ENCODE measurements at regions not wholly inside any gene's neighbourhood (a gene's known extent, or its start where the extent isn't known, plus 50 kb on each side); places are given as distances from the start of the nearest gene placed in this dataset.
A peak's percentile ranks its signal among the peaks of the same experiment; 100 is the strongest.

DNA sequence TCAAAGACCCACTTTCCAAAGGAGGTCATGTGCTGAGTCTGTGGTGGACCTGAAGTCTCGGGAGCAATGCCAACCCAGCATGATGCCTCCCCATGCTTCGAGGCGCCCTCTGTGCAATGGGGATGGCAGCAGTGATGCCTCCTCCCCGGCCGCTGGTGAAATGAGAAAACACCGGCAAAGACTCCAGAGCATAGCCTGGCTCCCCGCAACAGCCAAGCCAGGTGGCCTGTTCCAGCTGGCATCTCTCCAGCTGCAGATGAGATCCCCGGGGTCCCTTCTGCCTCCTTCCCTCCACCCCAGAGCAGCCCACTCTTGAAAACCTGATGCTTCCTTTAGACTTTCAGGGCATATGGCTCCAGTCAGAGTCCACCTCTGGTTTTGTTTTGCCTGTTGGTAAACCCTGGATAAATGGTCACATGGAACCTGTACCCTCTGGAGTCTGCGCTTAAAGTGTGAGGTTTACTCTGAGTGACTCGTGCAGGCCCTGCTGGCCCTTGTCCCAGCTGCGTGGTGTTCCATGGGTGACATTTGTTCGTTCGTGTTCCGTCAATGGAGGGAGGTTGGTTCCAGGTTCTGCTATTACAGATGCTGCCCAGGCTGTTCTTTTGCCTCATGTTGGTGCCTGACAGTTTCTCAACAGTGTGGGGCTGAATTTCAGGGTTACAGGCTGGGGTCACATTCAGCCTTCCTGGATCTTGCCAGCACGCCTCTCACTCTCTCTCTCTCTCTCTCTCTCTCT, 181.8 kb upstream of the CIBAR2 start:
- no peak for DNase-seq

DNA sequence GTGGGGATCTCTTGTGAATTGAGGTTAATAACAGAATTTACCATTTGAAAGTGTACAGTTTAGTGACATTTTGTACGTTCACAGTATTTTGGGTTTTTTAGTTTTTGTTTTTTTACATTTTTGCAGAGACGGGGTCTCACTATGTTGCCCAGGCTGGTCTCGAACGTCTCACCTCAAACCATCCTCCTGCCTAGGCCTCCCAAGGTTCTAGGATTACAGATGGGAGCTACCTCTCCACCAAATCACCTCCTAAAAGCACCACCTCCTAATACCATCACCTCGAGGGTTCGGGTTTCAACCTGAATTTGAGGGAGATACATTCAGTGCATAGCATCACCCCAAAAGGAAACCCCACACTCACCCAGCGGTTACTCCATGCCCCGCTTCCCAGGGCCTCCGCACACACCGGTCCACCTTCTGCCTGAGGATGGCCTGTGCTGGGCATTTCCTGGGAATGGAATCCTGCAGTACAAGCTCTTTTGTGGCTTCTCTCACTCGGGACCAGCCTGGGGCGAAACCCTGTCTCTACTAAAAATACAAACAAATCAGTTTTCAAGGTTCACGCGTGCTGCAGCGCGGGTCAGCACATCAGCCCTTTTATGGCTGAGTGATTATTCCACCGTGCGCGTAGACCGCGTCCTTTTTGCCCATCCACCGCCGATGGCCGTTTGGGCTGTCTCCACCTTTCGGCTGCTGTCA, 182.7 kb upstream of the CIBAR2 start:
- no peak for DNase-seq

DNA sequence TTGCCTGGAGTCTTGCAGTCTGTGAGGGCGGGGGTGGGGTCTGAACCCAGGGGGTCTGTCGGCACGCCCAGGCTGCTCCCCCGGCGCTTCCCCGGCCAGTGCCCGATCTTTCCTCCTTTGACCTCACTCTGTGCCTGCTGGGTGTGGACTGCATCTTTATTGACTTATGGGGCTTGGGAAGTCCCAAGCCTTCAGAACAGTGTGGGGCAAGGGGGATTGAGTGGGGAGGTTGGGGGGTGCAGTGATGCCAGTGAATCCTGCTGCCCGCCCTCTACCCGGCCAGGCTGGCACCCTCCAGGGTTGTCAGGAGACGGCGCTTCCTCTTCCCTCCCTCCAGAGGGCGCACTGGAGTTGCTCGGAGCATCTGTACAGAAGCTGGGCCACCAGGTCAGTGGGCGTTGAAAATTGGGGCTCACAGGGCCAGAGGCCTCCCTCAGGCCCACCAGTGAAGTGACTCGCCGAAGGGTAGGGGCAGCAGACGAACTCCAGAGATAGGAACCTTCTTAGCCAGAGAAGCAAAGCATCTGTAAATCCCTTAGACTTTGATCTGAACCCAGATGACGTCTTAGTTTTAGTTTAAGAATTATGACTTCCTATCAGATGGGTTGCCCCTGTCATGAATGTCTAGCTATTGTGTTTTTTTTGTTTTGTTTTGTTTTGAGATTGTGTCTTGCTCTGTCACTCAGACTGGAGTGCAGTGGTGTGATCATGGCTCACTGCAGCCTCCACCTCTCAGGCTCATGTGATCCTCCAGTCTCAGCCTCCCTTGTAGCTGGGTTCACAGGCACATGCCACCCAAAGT, 184.8 kb upstream of the CIBAR2 start:
- DNase-seq: peak; percentile 22

DNA sequence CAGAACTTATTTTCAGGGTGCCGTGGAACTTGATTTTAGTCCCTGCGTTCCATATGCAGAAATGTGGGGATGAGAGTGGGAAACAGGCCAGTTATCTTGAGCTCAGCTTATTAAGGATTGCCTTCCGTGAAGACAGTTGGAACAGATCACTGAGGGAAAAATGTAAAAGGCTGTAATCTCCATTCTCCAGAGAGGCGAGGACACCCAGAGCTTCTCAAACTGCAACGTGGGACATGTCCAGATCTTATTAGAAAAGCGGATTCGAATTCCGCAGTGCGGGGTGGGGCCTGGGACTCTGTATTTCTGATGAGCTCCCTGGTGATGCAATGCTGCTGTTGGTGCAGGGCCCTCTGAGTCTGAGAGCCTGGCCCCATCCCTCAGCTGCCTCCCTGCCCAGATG, 185.6 kb upstream of the CIBAR2 start:
- no peak for DNase-seq

DNA sequence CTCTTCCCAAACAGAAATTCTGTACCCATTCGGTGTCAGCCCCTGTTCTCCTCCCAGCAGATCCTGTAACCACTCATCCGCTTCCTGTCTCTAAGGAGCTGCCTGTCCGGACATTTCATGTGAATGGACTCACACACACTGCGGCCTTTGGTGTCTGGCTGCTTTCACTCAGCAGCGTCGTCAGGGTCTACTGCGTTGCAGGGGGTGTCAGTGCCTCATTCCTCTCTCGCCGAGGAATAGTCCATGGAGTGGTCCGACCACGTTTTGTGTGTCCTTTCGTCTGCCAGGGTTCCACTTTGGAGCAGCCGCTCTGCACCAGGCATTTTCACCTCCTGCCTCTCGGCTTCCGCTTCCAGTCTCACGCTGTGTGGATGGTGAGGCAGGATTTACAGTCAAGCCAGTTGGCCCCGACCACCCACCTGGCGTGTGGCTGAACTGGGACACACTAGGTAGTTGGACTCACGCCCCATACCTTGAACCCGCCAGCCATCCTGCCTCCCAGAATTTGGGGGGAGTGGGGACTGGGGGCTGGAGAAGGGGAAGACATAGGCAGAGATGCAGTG, 188.2 kb upstream of the CIBAR2 start:
- no peak for DNase-seq

DNA sequence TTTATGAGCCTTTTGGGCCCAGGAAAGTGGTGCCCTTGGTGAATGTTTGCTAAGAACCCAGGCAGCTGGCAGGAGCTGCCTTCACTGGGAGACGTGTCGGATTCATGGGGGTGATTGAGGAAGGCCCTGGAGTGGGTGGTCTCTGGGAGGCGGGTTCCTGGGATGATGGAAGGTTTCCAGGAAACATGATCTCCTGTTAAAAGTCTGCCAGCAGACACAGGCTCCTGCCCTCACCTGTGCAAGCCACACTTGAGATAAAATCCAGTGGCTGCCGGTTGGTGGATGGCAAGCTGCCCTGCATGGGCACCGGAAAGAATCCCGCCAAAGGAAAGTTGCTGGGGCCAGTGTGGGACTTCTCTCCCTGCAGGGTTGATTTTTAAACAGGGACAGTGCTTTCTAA, 189.0 kb upstream of the CIBAR2 start:
- no peak for DNase-seq

DNA sequence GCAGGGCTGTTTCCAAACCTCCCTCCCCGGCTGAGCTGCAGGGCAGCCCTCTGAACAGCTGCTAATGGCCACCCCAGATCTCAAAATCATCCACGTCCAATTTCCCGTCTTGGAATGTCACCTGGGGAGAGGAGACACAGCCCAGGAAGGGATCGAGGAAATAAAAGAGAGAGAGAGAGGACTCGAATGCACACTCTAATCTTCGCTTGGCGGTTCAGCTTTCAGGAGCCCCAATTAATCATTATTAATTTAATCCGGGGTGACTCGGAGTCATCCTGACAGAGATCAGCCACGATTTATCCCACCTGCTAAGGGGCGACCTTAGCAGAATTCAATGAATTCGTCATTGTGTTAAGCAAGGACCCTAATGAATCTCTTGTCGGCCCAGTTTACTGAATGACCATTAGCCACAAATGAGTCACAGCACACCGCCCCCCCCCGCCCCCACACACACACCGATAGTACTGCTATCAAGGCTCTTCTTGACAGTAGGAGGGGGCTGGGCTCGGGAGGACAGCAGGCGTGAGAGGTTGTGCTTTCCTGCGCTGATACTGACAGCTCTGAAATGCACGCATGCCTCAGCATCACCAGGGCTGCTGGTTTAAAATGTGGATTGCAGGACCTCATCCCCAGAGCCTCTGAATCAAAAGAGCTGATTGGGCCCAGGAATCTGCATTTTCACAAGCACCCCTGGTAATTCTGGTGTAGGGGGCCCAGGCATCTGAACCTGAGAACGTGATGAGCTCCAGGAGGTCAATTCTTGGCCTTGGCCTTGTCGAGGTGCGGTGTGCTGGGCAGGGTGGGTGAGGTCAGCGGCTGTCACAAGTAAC, 190.0 kb upstream of the CIBAR2 start:
- DNase-seq: peak; percentile 40

DNA sequence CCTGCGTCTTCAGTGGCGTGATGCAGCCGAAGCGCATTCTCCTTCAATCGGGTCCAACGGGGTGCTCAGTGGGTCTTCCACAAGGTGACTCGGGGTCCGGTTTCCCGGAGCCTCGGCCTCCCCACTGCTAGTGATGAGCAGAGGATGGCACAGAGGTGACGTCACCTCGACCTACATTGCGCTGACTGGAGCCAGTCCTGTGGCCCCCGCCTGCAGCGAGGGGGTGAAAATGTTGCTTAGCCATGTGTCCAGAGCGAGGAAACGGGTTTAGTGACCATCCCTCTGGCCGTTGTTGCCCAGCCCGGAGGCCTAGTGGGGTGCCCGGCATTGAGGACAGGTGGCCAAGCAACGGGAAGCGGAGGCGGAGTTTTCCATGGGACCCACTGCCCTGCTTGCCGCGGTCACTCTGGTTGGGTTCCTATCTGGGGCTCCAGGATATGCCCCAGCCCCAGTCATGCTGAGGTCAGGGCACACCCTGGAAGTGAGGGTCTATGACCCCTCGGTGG, 190.6 kb upstream of the CIBAR2 start:
- DNase-seq: no peak

DNA sequence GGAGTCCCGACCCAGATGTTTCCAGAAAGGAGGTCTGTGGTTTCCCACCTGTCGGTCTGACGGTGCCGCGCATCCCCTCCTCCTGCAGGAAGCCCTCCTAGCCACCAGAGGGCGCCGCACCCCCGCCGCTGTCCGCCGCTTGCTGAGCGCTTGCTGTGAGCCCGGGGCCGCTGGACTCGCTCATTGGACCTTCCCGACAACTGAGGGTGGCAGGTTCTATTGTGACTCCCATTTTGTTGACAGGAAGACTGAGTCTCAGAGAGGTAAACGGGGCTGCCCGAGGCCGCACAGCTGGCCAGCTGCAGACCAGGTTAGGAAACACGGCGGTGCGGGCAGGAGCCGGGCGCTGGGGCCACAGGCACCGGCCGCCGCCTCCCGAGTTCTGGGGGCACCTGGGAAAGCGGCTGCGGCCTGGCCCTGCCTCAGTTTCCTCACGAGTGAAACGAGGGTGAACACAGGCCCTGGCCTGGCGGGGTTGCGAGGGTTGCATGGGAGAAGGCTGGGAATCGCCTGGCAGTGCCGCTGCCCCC, 191.1 kb upstream of the CIBAR2 start:
- peak; percentile 37 for DNase-seq

DNA sequence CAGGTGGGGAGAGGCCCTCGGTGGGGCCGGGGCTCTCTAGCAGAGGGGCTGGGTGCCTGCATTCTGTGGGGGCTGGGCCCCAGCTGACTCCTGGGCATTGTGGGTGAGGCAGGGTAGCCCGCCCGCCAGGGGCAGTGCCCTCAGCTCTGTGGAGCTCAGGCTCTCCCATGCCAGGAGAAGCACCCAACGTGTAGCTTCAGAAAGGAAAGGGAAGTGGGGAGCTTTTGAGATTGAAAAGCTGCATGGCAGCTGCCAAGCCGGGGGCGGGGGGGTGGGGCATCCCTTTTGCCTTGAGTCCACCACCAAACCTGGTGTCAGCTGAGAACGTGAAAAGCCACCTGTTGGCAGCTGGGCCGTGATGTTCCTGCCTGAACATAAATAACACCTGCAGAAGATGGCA, 192.1 kb upstream of the CIBAR2 start:
- no peak for DNase-seq

DNA sequence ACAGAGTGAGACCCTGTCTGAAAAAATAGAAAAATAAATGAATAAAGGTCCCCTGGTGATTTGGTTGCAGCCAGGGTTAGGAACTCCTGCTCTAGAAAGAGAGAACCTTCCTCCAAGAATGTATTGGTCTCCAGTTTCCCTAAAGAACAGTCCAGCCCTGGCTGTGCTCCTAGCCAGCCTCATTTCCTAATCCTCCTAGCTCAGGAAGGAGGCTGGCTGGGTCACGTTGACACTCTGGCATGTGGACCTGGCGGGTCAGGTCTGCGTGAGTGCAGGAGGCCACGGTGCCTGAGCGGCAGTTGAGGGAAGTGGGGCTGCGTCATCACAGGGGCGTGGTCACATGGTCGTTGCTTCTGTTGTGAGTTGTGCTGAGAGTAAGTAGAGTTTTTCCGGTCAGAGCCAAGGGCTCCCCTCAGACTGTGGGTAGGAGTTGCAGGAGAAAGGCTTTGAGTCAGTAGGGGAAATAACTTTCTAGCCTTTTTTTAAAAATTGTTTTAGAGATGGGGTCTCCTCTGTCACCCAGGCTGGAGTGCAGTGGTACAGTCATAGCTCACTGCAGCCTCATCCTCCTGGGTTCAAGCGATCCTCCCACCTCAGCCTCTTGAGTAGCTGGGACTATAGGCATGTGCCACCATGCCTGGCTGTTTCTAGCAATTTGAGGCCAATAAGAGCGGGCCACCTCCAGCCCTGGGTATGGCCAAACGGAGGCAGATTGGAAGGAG, 194.0 kb upstream of the CIBAR2 start:
- peak; percentile 68 for DNase-seq

DNA sequence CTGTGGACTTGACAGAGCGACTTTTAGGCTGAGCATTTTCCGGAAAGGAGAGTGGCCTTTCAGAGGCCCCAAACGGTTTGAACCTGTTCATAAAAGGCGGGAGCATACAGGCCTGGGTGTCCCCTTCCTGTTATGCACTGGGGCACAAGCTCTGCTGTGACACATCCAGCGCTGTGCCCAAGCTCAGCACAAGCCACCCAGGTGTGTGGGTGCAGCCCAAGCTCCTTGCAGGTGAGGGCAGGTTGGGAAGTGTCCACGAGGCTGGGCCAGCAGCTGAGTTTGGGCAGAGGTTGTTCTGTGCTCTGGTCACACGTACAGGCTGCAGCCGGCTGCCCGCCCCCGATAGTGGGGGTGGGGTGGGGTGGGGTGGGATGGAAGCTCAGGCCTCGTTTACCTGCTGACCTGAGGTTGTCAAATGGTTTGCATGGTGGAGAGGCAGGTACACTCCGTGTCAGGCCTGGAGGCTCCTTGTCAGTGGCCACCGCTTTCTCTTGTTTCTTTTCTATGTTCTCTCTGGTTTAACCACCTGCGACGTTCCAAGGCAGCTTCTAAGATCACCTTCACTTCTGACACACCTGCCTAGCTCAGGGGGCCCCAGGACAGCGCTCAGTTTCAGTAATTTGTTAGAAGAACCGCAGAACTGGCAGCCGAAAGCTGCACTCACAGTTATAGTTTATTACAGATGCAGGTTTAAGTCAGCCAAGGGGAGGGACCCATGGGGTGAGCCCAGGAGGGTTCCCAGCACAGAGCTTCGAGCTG, 194.7 kb upstream of the CIBAR2 start:
- DNase-seq: no peak

DNA sequence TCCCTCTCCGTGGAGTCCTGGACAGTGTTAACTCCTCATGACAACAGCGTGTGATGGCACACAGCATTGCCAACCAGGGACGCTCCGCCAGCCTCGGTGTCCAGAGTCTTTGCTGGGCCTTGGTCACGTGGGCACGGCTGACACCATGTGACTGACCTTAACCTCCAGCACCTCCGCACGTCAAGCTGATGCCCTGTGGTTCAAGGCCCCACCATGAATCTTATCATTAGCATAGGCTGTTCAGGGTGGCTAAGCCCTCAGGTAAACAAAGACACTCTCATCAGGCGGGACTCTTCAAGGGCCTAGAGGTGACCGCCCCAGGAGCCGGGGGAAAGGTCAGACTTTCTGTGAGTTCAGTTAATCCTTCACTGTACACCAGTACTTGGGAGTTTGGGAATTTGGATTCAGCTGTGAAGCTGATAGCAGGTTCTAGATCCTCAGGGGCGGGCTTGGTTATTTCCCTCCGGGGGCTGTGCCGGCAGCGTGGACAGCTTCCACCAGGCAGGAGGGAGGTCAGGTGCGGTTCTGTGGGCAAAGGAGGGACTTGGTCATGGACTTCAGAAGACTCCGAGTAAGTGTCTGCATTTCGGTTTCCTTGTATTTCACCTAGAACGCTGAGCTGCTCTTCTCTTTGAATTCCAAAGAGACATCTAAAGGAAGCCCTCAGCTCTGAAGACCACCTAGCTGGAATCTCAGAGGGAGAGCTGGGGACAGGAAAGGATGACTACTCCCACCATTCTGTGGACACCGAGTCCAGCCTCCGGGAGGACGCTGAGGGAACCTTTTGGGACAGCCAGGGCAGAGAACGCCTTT, 195.5 kb upstream of the CIBAR2 start:
- DNase-seq: no peak

DNA sequence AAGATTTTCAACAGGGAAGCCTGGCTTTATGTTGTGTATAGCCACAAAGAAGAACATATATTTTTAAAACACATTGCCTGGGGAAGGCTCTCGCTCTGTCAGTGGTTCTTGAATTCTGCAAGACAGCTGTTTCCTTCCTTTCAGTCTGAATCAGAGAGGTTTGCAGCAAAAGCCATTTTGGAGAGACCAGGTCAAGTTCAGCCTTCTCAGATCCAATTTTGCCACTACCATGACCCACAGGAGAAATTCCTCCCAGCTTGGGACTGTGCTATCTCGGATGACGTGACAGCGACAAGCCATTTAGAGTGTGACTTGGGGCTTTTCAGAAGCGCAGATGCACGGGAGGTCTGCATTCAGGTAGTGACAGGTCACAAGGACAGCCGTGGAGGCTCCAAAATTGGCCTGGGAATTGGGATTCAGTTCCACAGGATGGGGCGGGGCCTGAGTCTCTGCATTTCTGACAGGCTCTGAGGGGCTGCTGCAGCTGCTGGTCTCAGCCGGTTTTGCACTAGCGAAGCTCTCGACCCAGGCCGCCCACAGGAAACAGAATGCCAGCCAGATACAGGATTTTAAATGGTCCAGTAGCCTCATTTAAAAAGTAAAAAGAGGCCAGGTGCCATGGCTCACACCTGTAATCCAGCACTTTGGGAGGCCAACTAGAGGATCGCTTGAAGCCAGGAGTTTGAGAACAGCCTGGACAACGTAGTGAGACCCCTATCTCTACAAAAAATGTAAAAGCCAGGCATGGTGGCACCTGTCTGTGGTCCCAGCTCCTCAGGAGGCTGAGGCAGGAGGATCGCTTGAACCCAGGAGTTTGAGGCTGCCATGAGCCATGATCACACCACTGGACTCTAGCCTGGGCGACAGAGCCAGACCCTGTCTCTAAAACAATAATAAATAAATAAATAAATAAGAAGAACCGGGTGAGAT, 196.6 kb upstream of the CIBAR2 start:
- no peak for DNase-seq

DNA sequence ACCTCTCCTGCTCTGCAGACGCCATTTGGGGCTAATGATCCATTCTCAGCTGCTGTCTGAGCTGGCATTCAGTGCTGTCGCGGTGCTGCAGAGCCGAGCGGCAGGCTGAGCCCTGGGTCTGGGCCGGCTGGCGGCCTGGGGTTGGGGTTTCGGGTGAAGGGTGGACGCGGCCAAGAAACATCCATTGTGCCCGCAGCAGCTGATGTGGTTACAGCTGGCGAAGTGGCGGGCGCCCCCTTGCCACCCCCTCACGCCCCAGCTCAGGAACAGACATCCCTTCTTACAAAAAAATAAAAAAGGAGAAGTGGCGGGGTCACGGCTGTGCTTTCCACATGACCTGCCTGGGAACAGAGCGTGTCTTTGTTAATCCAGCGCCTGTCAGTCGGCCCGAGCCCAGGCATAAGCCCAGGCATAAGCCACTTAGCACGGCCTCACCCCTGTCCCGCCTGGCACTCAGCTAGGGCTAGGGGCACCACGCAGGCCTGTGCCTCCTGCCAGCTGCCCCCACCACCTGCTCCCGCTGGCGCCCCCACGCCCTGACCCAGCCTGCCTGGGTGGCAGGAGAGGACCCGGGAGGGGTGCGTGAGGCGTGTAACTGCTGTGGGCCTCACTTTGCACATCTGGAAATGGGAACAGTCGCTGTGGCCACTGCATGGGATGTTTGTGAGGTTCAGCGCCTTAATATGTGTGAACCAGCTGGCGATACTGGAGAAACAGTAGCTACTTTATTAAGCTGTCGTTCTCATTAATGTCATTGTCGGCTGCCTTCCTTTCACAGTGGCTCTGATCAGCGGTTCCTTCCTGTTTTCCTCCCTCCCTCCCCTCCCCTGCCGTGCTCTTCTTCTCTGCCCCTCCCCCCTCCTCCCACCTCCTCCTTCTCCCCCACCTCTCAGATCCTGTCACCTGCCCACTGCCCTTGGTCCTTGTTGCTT, 197.7 kb upstream of the CIBAR2 start:
- no peak for DNase-seq

DNA sequence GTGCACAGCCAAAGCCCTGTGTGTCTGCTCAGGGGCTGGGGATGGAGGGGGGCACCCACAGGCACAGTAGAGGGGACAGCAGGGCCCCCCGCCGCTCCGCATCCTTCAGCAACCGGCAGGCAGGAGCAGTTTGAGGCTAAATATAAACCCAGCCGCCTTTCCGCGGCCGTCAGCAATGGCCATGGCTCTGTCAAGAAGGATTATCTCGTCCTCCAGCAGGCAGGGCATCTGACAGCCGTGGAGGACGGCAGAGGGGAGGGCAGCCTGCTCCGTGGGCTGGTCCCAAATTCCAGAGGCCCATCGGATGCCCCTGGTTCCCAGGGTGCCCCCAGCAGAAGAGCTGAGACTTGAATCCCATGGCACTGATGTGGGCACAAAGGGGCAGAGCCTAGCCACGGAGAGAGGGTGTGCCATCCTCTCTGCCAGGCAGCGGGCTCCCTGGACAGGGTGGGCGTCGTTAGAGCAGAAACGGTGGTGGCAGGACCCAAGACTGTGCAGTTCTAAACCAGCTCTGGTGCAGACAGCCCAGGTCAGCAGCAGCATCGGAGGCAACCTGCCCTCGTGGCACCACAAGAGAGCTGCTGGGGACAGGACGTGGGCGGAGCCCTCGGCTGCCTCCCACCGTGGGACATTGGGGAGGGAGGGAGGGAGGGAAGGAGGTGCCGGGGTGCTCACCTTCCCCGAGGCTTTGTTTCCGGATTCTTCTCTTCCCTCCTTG, 198.8 kb upstream of the CIBAR2 start:
- no peak for DNase-seq
